IMR-90 (cell line): ENCODE measurements at regions not wholly inside any gene's neighbourhood (a gene's known extent, or its start where the extent isn't known, plus 50 kb on each side); places are given as distances from the start of the nearest gene placed in this dataset.

ENCODE experiments used
- ATAC-seq: fragments of 200-7000 bp; cut with Tn5 transposase; 2 replicates; pipeline ENCODE4 v1.9.1; 2020; ENCODE audit warnings: low read depth, mild to moderate bottlenecking, moderate library complexity
- BruUV-seq: library from RNA; stranded (reverse); fragments of 400-500 nt; replicated peaks from 2 replicates; lab custom pipeline; 2021; lab: Mats Ljungman, UMichigan
- CTCF ChIA-PET: fragments of 300-600 bp; formaldehyde crosslinking; extraction: SDS; loops from one replicate; lab custom pipeline; 2021; ENCODE audit warnings: antibody characterized with exemption; lab: Yijun Ruan, JAX
- POLR2A ChIA-PET: fragments of 300-600 bp; sonication (Branson Sonifier 250); formaldehyde crosslinking; loops from one replicate; lab custom pipeline; 2022; ENCODE audit warnings: antibody characterized with exemption; ENCODE audit not compliant: unreplicated experiment; lab: Charles Lee
- DNase-seq: peaks from one replicate; pipeline ENCODE4 v3.0.0; 2013
- H2AFZ ChIP-seq: replicated peaks from 2 replicates; pipeline ENCODE3; 2013; ENCODE audit warnings: low read length, mild to moderate bottlenecking; ENCODE audit not compliant: poor library complexity
- H2AK5ac ChIP-seq: 2 replicates; pipeline ENCODE4 v1.6.1; 2013; ENCODE audit warnings: low read depth, low read length, inconsistent platforms
- H2AK9ac ChIP-seq: replicated peaks from 2 replicates; pipeline ENCODE3; 2013; ENCODE audit warnings: mild to moderate bottlenecking, low read depth, low read length, moderate library complexity; ENCODE audit not compliant: poor library complexity
- H2BK120ac ChIP-seq: 2 replicates; pipeline ENCODE4 v1.6.1; 2013; ENCODE audit warnings: low read depth, low read length, inconsistent platforms
- H2BK15ac ChIP-seq: 3 replicates; pipeline ENCODE4 v1.6.1; 2013; ENCODE audit warnings: low read depth, low read length, inconsistent platforms
- H2BK20ac ChIP-seq: 2 replicates; pipeline ENCODE4 v1.6.1; 2013; ENCODE audit warnings: low read depth, mild to moderate bottlenecking, inconsistent platforms, low read length, moderate library complexity
- H2BK5ac ChIP-seq: 2 replicates; pipeline ENCODE4 v1.6.1; 2013; ENCODE audit warnings: mild to moderate bottlenecking, low read depth, low read length, inconsistent platforms; ENCODE audit not compliant: poor library complexity, severe bottlenecking
- H3K14ac ChIP-seq: replicated peaks from 2 replicates; pipeline ENCODE4 v1.6.1; 2013; ENCODE audit warnings: low read depth, low read length, inconsistent platforms
- H3K18ac ChIP-seq: 2 replicates; pipeline ENCODE4 v1.6.1; 2013; ENCODE audit warnings: low read depth, low read length, control low read depth
- H3K23ac ChIP-seq: 2 replicates; pipeline ENCODE4 v1.6.1; 2013; ENCODE audit warnings: low read depth, low read length, inconsistent platforms
- H3K27ac ChIP-seq: 2 replicates; pipeline ENCODE4 v1.5.1; 2013; ENCODE audit warnings: mild to moderate bottlenecking, control low read depth, low read length; ENCODE audit not compliant: insufficient read depth
- H3K27me3 ChIP-seq: 2 replicates; pipeline ENCODE4 v1.6.1; 2013; ENCODE audit warnings: low read length; ENCODE audit not compliant: control insufficient read depth, insufficient read depth
- H3K36me3 ChIP-seq: 2 replicates; pipeline ENCODE4 v1.6.1; 2013; ENCODE audit warnings: low read length, mixed read lengths; ENCODE audit not compliant: control insufficient read depth, insufficient read depth
- H3K4ac ChIP-seq: 2 replicates; pipeline ENCODE4 v1.6.1; 2013; ENCODE audit warnings: low read depth, low read length, inconsistent platforms
- H3K4me1 ChIP-seq: 2 replicates; pipeline ENCODE4 v1.6.1; 2013; ENCODE audit warnings: low read length, mixed read lengths; ENCODE audit not compliant: control insufficient read depth, insufficient read depth
- H3K4me2 ChIP-seq: 2 replicates; pipeline ENCODE4 v1.6.1; 2013; ENCODE audit warnings: low read depth, mild to moderate bottlenecking, control low read depth, low read length, moderate library complexity
- H3K4me3 ChIP-seq: 2 replicates; pipeline ENCODE4 v1.5.1; 2013; ENCODE audit warnings: low read depth, mild to moderate bottlenecking, control low read depth, low read length, moderate library complexity; ENCODE audit not compliant: insufficient read depth
- H3K56ac ChIP-seq: 2 replicates; pipeline ENCODE4 v1.6.1; 2013; ENCODE audit warnings: low read length, inconsistent platforms; ENCODE audit not compliant: insufficient read depth; ENCODE audit errors: extremely low read depth
- H3K79me1 ChIP-seq, 2 experiments: 2 replicates each; pipeline ENCODE4 v1.6.1; 2013; ENCODE audit warnings: low read length in 2 of 2, inconsistent platforms in 1 of 2, low read depth in 1 of 2
- H3K9ac ChIP-seq: 2 replicates; pipeline ENCODE4 v1.6.1; 2013; ENCODE audit warnings: low read depth, low read length, control low read depth
- H3K9me1 ChIP-seq: 2 replicates; pipeline ENCODE4 v1.6.1; 2013; ENCODE audit warnings: low read length, inconsistent platforms; ENCODE audit not compliant: insufficient read depth
- H3K9me3 ChIP-seq: 2 replicates; pipeline ENCODE4 v1.6.1; 2013; ENCODE audit warnings: low read length; ENCODE audit not compliant: control insufficient read depth, insufficient read depth
- H4K20me1 ChIP-seq: 2 replicates; pipeline ENCODE4 v1.6.1; 2013; ENCODE audit warnings: low read length, inconsistent platforms; ENCODE audit not compliant: insufficient read depth
- H4K5ac ChIP-seq: 2 replicates; pipeline ENCODE4 v1.6.1; 2013; ENCODE audit warnings: mild to moderate bottlenecking, low read depth, low read length, control low read depth
- H4K8ac ChIP-seq, 2 experiments: 2 replicates each; pipeline ENCODE4 v1.6.1; 2013; ENCODE audit warnings: low read depth in 2 of 2, low read length in 2 of 2, control low read depth in 1 of 2, inconsistent platforms in 1 of 2
- H4K91ac ChIP-seq: 2 replicates; pipeline ENCODE4 v1.6.1; 2013; ENCODE audit warnings: low read depth, low read length, inconsistent platforms; ENCODE audit not compliant: insufficient read depth
- POLR2A ChIP-seq: IDR thresholded peaks from 2 replicates; pipeline ENCODE4 v1.6.1; 2012; ENCODE audit warnings: mild to moderate bottlenecking, low read depth, low read length
- WGBS, 2 experiments: methylation state at CpG; one replicate each; pipeline versions ENCODE4 v1.1.5 to v1.1.7; 2013; ENCODE audit warnings: missing lambda C conversion rate in 2 of 2; ENCODE audit not compliant: insufficient read length in 1 of 2; ENCODE audit errors: extremely low coverage in 2 of 2; 5-methylcytosine and 5-hydroxymethylcytosine counted together
- dilution Hi-C: fragments of 300-500 bp; cut with HindIII; formaldehyde crosslinking; loops from one replicate; pipeline ENCODE4 v1.14.3; 2018; ENCODE audit warnings: low sequenced_read_pairs; ENCODE audit not compliant: unreplicated experiment
- in situ Hi-C: fragments of 300-500 bp; cut with MboI; formaldehyde crosslinking; loops from 3 replicates; pipeline ENCODE4 v1.14.3; 2019; ENCODE audit warnings: low sequenced_read_pairs, inconsistent platforms, mixed read lengths
- intact Hi-C: fragments of 100-400 bp; cut with micrococcal nuclease; formaldehyde crosslinking; loops from 2 replicates; pipeline ENCODE4 v1.10.0; 2022

- H3K14ac ChIP-seq = no peak overlapping the region
- H3K9me1 ChIP-seq = no peaks in the 10 kb centered on the region
- no peak overlapping the region for H2BK15ac ChIP-seq
- no peak overlapping the region for H3K4me3 ChIP-seq
- ChIA-PET CTCF (interaction anchor here (0.7 to 0.9 kb wide), 2 partner anchors 15 to 37 kb away, joined by 3 to 5 read pairs; no protein-coding TSS in a partner anchor), POLR2A (no interaction called here)
- in situ Hi-C loops (no loop called here), dilution Hi-C loops (no loop called here), intact Hi-C loops (no loop called here)
- H3K4me2 ChIP-seq = no peak overlapping the region
- H3K4me1 ChIP-seq = 0 out of 2 replicates have a peak, but pooled peaks cover 2% of the 10 kb centered on the region
- no peak overlapping the region for H3K9ac ChIP-seq
- no peak overlapping the region for H3K27ac ChIP-seq
- no peak overlapping the region for H4K91ac ChIP-seq
- H3K79me1 ChIP-seq = no peaks in the 10 kb centered on the region
- H3K36me3 ChIP-seq = no peaks in the 10 kb centered on the region
- no peak overlapping the region for H3K23ac ChIP-seq
- no peak overlapping the region for H4K5ac ChIP-seq
- H3K18ac ChIP-seq = no peak overlapping the region; the same call in 1 of the 2 replicates
- H2AFZ ChIP-seq = no peak overlapping the region
- 60% methylated on average over 1 of the region's 10 CpGs; no CpG with 5 or more reads in 1 of the 2 experiments for WGBS, 2 experiments
- no peaks in the 10 kb centered on the region for H3K27me3 ChIP-seq
- H2AK5ac ChIP-seq = no peak overlapping the region
- no peak for TF ChIP-seq POLR2A
- no peak overlapping the region for H3K4ac ChIP-seq
- no peaks in the 10 kb centered on the region for H3K9me3 ChIP-seq
- H2BK120ac ChIP-seq = no peak overlapping the region
- no peaks in the 10 kb centered on the region for H4K20me1 ChIP-seq
- no peak overlapping the region for H2BK5ac ChIP-seq
- H2BK20ac ChIP-seq = no peak overlapping the region
- no peak for DNase-seq
- no peak for ATAC-seq
- no peak overlapping the region for H3K56ac ChIP-seq
- H4K8ac ChIP-seq = no peak overlapping the region
- no TSS peak for BruUV-seq
- no peak overlapping the region for H2AK9ac ChIP-seq
Measured at GRCh38 chr5:124842725-124843595, 96.5 kb upstream of the ZNF608 start.
